Ovary (tissue), 7 donors: ENCODE measurements at regions not wholly inside any gene's neighbourhood (a gene's known extent, or its start where the extent isn't known, plus 50 kb on each side); places are given as distances from the start of the nearest gene placed in this dataset.

ENCODE experiments used
- DNase-seq, 5 donors: peaks; one replicate each; pipeline ENCODE4 v3.0.0-alpha.2; 2019 to 2020
- H3K27ac ChIP-seq, 2 donors: fragments of 200-600 bp; one replicate each; pipeline versions ENCODE4 v1.5.1 to v1.8.0; 2019 to 2022
- H3K27me3 ChIP-seq: fragments of 200-600 bp; one replicate; pipeline ENCODE4 v1.8.0; 2022
- H3K36me3 ChIP-seq: fragments of 200-600 bp; sonication (generic); one replicate; pipeline ENCODE4 v1.5.1; 2019
- H3K4me1 ChIP-seq: one replicate; pipeline ENCODE4 v1.8.1; 2013; ENCODE audit warnings: mild to moderate bottlenecking, moderate library complexity; ENCODE audit not compliant: insufficient read depth
- H3K4me3 ChIP-seq: fragments of 200-600 bp; sonication (generic); one replicate; pipeline ENCODE4 v1.5.1; 2017
- H3K9me3 ChIP-seq, 2 donors: fragments of 200-600 bp in 1 of 2; sonication (generic) in 1 of 2; one replicate each; pipeline versions ENCODE4 v1.5.1 to v1.8.1; 2013 to 2019; ENCODE audit warnings: mild to moderate bottlenecking in 1 of 2, moderate library complexity in 1 of 2
- CTCF ChIP-seq, 3 donors: fragments of 450-650 bp in 2 of 3; fragments of 200-600 bp in 1 of 3; IDR thresholded peaks; one replicate each; pipeline versions ENCODE4 v1.5.1 to v1.8.0; 2016 to 2022; ENCODE audit warnings: antibody characterized with exemption in 3 of 3, mild to moderate bottlenecking in 1 of 3
- EP300 ChIP-seq: sonication (generic); formaldehyde crosslinking; IDR thresholded peaks from one replicate; pipeline ENCODE4 v1.6.1; 2017; ENCODE audit warnings: antibody characterized with exemption
- POLR2A ChIP-seq: fragments of 450-650 bp; IDR thresholded peaks from one replicate; pipeline ENCODE4 v1.6.1; 2017; ENCODE audit warnings: antibody characterized with exemption, mild to moderate bottlenecking, moderate library complexity
- WGBS, 3 donors: extraction: QIAGEN DNeasy Blood & Tissue Kit in 1 of 3; methylation state at CpG; one replicate each; pipeline versions ENCODE4 v1.1.5 to v1.1.7; 2013 to 2017; 5-methylcytosine and 5-hydroxymethylcytosine counted together
- intact Hi-C, 4 donors: fragments of 100-400 bp; cut with DNase I; formaldehyde crosslinking; loops; one replicate each; pipeline versions ENCODE4 v1.11.0 to v1.15.1; 2022 to 2023
- donor health status: DM: no; HTN: no; CAD: no; lungs with moderate emphysema.
- donor health status: DM: no; HTN: no; CAD: no.
- donor health status: Bipolar disorder and iron deficiency.
- donor health status: DM: no; HTN: no; CAD: no.
- donor health status: DM: yes; HTN: yes; CAD: no.

- DNase-seq = no peak
- TF ChIP-seq CTCF (IDR thresholded peaks at IDR 0.05) = no peak
- TF ChIP-seq EP300 = no peak
- TF ChIP-seq POLR2A = no peak
- Histone ChIP-seq H3K9me3 (no peaks in the 10 kb centered on the region), H3K4me3 (no peak overlapping the region), H3K4me1 (no peaks in the 10 kb centered on the region), H3K36me3 (no peaks in the 10 kb centered on the region), H3K27me3 (no peaks in the 10 kb centered on the region), H3K27ac (no peak overlapping the region)
- intact Hi-C loops = no loop called here
- 93 to 95% (median 93%) methylated on average over 4 of the region's 4 CpGs for WGBS, 3 donors
These were observed 93.8 kb downstream of the HS3ST1 start for GRCh38 chr4:11334887-11335286.

- H3K27ac ChIP-seq = no peak overlapping the region
- WGBS, 3 donors = 64 to 69% (median 69%) methylated on average over 2 of the region's 2 CpGs
- intact Hi-C loops = no loop called here
- H3K4me3 ChIP-seq = no peak overlapping the region
- H3K36me3 ChIP-seq = no peaks in the 10 kb centered on the region
- no peak for DNase-seq
- TF ChIP-seq EP300 = no peak
- no peaks in the 10 kb centered on the region for H3K27me3 ChIP-seq
- H3K4me1 ChIP-seq = no peaks in the 10 kb centered on the region
- peaks cover 0 to 6% of the 10 kb centered on the region in 2 donors for H3K9me3 ChIP-seq
These were observed 100.3 kb downstream of the HS3ST1 start for GRCh38 chr4:11328401-11328800.

DNA sequence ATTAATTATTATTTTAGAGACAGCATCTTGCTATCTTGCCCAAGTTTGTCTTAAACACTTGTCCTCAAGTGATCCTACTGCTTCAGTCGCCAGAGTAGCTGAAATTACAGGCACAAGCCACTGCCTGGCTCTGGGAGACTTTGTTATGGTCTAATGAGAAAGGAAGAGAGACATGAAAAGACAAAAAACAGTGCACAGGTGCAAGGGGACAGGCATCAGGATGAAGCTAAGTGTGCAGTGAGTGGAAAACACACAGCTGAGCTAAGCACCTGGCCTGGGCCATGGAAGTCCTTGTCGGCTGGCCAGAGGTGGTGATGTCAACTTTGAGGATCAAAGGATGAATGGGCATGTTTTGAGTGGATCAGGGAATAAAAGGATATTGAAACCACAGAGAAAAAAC lies 102.7 kb downstream of the HS3ST1 start:
- 73 to 84% (median 83%) methylated on average over 2 of the region's 2 CpGs for WGBS, 3 donors
- Histone ChIP-seq H3K27ac (no peak overlapping the region), H3K27me3 (no peaks in the 10 kb centered on the region), H3K9me3 (peaks cover 0 to 6% of the 10 kb centered on the region in 2 donors), H3K36me3 (no peaks in the 10 kb centered on the region), H3K4me3 (no peak overlapping the region), H3K4me1 (no peaks in the 10 kb centered on the region)
- no peak for DNase-seq
- intact Hi-C loops = no loop called here
- TF ChIP-seq POLR2A (no peak), CTCF (IDR thresholded peaks at IDR 0.05) (no peak), EP300 (no peak)

DNA sequence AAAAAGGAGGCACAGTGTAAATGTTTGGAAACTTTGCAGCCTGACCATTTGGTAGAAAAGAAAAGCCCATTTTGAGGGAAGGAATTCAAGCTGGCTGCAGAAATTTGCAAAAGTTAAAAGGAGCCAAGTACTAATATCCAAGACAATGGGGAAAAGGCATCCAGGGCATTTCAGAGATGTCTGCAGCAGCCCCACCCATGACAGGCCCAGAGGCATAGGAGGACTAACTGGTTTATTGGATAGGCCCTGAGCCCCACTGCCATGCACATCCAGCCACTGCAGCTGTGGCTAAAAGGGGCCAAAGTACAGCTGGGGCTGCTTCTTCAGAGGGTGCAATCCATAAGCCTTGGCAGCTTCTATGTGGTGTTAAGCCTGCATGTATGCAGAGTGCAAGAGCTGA lies 104.9 kb downstream of the HS3ST1 start:
- Histone ChIP-seq H3K9me3 (peaks cover 0 to 6% of the 10 kb centered on the region in 2 donors), H3K4me1 (no peaks in the 10 kb centered on the region), H3K36me3 (no peaks in the 10 kb centered on the region), H3K27me3 (no peaks in the 10 kb centered on the region), H3K4me3 (no peak overlapping the region), H3K27ac (no peak overlapping the region)
- no peak for DNase-seq
- intact Hi-C loops = no loop called here
- no peak for TF ChIP-seq CTCF (IDR thresholded peaks at IDR 0.05)
- no peak for TF ChIP-seq POLR2A
- no peak for TF ChIP-seq EP300

DNA sequence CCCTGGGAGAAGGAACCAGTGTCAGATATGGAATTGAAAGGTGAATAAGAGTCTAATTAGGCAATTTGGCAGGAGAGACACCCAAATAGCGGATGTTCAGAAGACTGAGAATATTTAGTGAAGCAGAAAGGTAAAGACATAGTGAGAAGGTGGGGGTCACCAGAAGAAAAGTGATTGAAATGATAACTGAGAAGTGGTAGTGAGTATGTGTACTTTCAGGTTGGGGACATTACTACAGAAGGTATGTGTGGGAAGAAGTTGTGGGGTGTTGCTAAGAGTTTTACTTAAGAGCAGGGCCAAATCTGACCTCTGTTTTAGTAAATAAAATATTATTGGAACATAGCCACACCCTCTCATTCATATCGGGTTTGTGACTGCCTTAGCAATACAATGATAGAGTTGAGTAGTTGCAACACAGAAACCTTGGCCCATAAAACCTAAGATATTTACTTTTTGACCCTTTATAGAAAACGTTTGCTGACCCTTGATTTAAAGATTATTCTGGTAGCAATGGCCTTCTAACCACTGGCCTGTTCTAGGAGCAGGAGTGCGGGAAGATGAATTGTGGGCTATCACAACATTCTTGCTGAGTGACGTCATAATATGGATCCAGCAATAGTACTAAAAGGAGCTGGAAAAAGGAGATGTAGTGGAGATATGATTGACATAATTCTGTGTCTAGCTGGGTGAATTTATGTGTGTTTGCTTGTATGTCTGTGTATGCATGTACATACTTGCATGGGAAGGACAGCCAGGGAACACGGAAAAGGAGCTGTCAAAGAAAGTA lies 115.3 kb downstream of the HS3ST1 start:
- no peaks in the 10 kb centered on the region for H3K4me1 ChIP-seq
- no peaks in the 10 kb centered on the region for H3K9me3 ChIP-seq
- no peak overlapping the region for H3K27ac ChIP-seq
- TF ChIP-seq POLR2A (no peak), EP300 (no peak), CTCF (IDR thresholded peaks at IDR 0.05) (no peak)
- intact Hi-C loops = no loop called here
- no peaks in the 10 kb centered on the region for H3K36me3 ChIP-seq
- no peak for DNase-seq
- 77 to 83% (median 79%) methylated on average over 6 of the region's 6 CpGs for WGBS, 3 donors
- no peak overlapping the region for H3K4me3 ChIP-seq
- no peaks in the 10 kb centered on the region for H3K27me3 ChIP-seq
